ENCODE measurements at regions not wholly inside any gene's neighbourhood (a gene's known extent, or its start where the extent isn't known, plus 50 kb on each side); places are given as distances from the start of the nearest gene placed in this dataset.

GRCh38 chr12:67068204-67068731, 200.9 kb upstream of the CAND1 start:
- TF ChIP-seq TAF1 (IDR thresholded peaks at IDR 0.05; ENCODE audit: low read depth, low read length): no peak
- no peak for TF ChIP-seq POLR2AphosphoS5 (IDR thresholded peaks at IDR 0.05; ENCODE audit: low read depth, low read length)
- no peak for TF ChIP-seq POLR2A (IDR thresholded peaks at IDR 0.05; ENCODE audit: low read depth, low read length)
- no peak for TF ChIP-seq SPI1 (IDR thresholded peaks at IDR 0.05; ENCODE audit: low read depth, low read length)

All from GM12891 (cell line).